NOMO-1 (cell line): ENCODE measurements at regions not wholly inside any gene's neighbourhood (a gene's known extent, or its start where the extent isn't known, plus 50 kb on each side); places are given as distances from the start of the nearest gene placed in this dataset.

Experiments used
- DNase-seq, 2 experiments: peaks; one replicate each; lab custom pipeline; 2025; ENCODE audit not compliant: unreplicated experiment in 2 of 2; lab: John Stamatoyannopoulos, UW

- no peak for DNase-seq
These were observed 60.4 kb upstream of the IFNG-AS1 start for GRCh38 chr12:67928621-67929383.

- no peak for DNase-seq
These were observed 59.9 kb upstream of the IFNG-AS1 start for GRCh38 chr12:67929384-67929772.

GRCh38 chr12:67937822-67938221, 51.4 kb upstream of the IFNG-AS1 start:
- DNase-seq, result no peak
